ENCODE measurements at regions not wholly inside any gene's neighbourhood (a gene's known extent, or its start where the extent isn't known, plus 50 kb on each side); places are given as distances from the start of the nearest gene placed in this dataset.

DNA sequence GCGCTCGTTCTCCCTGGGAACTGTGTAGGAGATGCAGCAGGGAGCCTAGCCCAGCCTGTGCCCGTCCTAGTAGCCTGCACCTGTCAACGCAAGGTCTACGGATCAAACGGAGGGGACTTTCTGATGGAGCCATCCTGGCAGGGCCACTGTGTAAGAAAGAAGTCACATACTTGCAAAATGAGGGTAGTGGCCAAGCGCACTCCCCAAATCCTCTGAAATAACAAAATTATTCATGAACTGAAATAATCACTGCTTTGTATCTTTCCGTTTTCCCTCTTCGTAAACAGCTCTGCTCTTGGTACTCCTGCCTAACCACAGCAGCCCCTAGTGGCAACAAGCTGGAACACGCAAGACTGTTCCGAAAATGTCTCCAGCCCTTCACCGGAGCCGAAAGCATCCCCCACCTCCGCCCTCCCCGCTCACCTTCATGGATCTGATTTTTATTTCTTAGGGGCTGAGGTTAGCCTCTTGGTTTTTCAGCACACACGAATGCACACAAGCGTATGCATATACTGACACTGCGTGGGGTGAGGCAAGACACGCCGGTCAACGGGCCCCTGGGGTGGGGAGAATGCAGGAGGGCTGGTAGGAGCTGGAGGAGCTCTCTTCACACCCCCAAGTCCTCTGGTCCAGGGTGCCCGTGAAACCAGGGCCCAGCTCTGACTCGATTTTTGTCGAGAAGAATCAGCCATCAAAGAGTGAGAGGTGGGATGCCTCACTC lies 100.8 kb downstream of the ABCC12 start (continued):
- TF ChIP-seq, protein P1, sequence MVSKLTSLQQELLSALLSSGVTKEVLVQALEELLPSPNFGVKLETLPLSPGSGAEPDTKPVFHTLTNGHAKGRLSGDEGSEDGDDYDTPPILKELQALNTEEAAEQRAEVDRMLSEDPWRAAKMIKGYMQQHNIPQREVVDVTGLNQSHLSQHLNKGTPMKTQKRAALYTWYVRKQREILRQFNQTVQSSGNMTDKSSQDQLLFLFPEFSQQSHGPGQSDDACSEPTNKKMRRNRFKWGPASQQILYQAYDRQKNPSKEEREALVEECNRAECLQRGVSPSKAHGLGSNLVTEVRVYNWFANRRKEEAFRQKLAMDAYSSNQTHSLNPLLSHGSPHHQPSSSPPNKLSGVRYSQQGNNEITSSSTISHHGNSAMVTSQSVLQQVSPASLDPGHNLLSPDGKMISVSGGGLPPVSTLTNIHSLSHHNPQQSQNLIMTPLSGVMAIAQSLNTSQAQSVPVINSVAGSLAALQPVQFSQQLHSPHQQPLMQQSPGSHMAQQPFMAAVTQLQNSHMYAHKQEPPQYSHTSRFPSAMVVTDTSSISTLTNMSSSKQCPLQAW (CRISPR knock-in tag; IDR thresholded peaks at IDR 0.05): 0 out of 2 replicates have a peak, but pooled peaks have one; percentile 50
- TF ChIP-seq RAD51 (IDR thresholded peaks at IDR 0.05; ENCODE audit: borderline replicate concordance): no peak
- no peak for TF ChIP-seq RXRA (CRISPR knock-in tag; IDR thresholded peaks at IDR 0.05)
- TF ChIP-seq CBFB (CRISPR knock-in tag; IDR thresholded peaks at IDR 0.05): no peak
- TF ChIP-seq, protein P2, sequence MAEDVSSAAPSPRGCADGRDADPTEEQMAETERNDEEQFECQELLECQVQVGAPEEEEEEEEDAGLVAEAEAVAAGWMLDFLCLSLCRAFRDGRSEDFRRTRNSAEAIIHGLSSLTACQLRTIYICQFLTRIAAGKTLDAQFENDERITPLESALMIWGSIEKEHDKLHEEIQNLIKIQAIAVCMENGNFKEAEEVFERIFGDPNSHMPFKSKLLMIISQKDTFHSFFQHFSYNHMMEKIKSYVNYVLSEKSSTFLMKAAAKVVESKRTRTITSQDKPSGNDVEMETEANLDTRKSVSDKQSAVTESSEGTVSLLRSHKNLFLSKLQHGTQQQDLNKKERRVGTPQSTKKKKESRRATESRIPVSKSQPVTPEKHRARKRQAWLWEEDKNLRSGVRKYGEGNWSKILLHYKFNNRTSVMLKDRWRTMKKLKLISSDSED (CRISPR knock-in tag; IDR thresholded peaks at IDR 0.05): no peak
- TF ChIP-seq, protein P3, sequence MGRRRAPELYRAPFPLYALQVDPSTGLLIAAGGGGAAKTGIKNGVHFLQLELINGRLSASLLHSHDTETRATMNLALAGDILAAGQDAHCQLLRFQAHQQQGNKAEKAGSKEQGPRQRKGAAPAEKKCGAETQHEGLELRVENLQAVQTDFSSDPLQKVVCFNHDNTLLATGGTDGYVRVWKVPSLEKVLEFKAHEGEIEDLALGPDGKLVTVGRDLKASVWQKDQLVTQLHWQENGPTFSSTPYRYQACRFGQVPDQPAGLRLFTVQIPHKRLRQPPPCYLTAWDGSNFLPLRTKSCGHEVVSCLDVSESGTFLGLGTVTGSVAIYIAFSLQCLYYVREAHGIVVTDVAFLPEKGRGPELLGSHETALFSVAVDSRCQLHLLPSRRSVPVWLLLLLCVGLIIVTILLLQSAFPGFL (CRISPR knock-in tag; IDR thresholded peaks at IDR 0.05): no peak
- TF ChIP-seq, protein P4, sequence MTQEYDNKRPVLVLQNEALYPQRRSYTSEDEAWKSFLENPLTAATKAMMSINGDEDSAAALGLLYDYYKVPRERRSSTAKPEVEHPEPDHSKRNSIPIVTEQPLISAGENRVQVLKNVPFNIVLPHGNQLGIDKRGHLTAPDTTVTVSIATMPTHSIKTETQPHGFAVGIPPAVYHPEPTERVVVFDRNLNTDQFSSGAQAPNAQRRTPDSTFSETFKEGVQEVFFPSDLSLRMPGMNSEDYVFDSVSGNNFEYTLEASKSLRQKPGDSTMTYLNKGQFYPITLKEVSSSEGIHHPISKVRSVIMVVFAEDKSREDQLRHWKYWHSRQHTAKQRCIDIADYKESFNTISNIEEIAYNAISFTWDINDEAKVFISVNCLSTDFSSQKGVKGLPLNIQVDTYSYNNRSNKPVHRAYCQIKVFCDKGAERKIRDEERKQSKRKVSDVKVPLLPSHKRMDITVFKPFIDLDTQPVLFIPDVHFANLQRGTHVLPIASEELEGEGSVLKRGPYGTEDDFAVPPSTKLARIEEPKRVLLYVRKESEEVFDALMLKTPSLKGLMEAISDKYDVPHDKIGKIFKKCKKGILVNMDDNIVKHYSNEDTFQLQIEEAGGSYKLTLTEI (CRISPR knock-in tag; conservative IDR thresholded peaks at IDR 0.05): no peak
- TF ChIP-seq, protein P5, sequence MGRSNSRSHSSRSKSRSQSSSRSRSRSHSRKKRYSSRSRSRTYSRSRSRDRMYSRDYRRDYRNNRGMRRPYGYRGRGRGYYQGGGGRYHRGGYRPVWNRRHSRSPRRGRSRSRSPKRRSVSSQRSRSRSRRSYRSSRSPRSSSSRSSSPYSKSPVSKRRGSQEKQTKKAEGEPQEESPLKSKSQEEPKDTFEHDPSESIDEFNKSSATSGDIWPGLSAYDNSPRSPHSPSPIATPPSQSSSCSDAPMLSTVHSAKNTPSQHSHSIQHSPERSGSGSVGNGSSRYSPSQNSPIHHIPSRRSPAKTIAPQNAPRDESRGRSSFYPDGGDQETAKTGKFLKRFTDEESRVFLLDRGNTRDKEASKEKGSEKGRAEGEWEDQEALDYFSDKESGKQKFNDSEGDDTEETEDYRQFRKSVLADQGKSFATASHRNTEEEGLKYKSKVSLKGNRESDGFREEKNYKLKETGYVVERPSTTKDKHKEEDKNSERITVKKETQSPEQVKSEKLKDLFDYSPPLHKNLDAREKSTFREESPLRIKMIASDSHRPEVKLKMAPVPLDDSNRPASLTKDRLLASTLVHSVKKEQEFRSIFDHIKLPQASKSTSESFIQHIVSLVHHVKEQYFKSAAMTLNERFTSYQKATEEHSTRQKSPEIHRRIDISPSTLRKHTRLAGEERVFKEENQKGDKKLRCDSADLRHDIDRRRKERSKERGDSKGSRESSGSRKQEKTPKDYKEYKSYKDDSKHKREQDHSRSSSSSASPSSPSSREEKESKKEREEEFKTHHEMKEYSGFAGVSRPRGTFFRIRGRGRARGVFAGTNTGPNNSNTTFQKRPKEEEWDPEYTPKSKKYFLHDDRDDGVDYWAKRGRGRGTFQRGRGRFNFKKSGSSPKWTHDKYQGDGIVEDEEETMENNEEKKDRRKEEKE (IDR thresholded peaks at IDR 0.05): no peak
- no peak for TF ChIP-seq MATR3 (CRISPR knock-in tag; IDR thresholded peaks at IDR 0.05)
- TF ChIP-seq MLLT10 (CRISPR knock-in tag; IDR thresholded peaks at IDR 0.05): no peak
- TF ChIP-seq RNF2 (conservative IDR thresholded peaks at IDR 0.05; ENCODE audit: low read depth): no peak
- no peak for TF ChIP-seq HNF4G (IDR thresholded peaks at IDR 0.05; ENCODE audit: borderline replicate concordance, low read depth, low read length)
- no peak for TF ChIP-seq HNF4G (CRISPR knock-in tag; IDR thresholded peaks at IDR 0.05; ENCODE audit: borderline replicate concordance, low read depth)
- TF ChIP-seq ZMYM4 (CRISPR knock-in tag; IDR thresholded peaks at IDR 0.05): no peak
- TF ChIP-seq, protein P6, sequence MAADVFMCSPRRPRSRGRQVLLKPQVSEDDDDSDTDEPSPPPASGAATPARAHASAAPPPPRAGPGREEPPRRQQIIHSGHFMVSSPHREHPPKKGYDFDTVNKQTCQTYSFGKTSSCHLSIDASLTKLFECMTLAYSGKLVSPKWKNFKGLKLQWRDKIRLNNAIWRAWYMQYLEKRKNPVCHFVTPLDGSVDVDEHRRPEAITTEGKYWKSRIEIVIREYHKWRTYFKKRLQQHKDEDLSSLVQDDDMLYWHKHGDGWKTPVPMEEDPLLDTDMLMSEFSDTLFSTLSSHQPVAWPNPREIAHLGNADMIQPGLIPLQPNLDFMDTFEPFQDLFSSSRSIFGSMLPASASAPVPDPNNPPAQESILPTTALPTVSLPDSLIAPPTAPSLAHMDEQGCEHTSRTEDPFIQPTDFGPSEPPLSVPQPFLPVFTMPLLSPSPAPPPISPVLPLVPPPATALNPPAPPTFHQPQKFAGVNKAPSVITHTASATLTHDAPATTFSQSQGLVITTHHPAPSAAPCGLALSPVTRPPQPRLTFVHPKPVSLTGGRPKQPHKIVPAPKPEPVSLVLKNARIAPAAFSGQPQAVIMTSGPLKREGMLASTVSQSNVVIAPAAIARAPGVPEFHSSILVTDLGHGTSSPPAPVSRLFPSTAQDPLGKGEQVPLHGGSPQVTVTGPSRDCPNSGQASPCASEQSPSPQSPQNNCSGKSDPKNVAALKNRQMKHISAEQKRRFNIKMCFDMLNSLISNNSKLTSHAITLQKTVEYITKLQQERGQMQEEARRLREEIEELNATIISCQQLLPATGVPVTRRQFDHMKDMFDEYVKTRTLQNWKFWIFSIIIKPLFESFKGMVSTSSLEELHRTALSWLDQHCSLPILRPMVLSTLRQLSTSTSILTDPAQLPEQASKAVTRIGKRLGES (CRISPR knock-in tag; IDR thresholded peaks at IDR 0.05; ENCODE audit: borderline replicate concordance): no peak
- no peak for TF ChIP-seq PAX8 (CRISPR knock-in tag; IDR thresholded peaks at IDR 0.05; ENCODE audit: borderline replicate concordance)
- no peak for TF ChIP-seq RARA (CRISPR knock-in tag; IDR thresholded peaks at IDR 0.05)
- TF ChIP-seq SRSF9 (IDR thresholded peaks at IDR 0.05; ENCODE audit: borderline replicate concordance, insufficient read depth, low read depth, low read length, poor library complexity, severe bottlenecking): no peak
